ENCODE measurements at regions not wholly inside any gene's neighbourhood (a gene's known extent, or its start where the extent isn't known, plus 50 kb on each side); places are given as distances from the start of the nearest gene placed in this dataset.

GRCh38 chr21:43301409-43302061 lies 125.4 kb downstream of the SIK1 start:
- DNase-seq, result no peak

- no peak for DNase-seq
Measured at GRCh38 chr21:43300496-43301408, 126.2 kb downstream of the SIK1 start.

DNA sequence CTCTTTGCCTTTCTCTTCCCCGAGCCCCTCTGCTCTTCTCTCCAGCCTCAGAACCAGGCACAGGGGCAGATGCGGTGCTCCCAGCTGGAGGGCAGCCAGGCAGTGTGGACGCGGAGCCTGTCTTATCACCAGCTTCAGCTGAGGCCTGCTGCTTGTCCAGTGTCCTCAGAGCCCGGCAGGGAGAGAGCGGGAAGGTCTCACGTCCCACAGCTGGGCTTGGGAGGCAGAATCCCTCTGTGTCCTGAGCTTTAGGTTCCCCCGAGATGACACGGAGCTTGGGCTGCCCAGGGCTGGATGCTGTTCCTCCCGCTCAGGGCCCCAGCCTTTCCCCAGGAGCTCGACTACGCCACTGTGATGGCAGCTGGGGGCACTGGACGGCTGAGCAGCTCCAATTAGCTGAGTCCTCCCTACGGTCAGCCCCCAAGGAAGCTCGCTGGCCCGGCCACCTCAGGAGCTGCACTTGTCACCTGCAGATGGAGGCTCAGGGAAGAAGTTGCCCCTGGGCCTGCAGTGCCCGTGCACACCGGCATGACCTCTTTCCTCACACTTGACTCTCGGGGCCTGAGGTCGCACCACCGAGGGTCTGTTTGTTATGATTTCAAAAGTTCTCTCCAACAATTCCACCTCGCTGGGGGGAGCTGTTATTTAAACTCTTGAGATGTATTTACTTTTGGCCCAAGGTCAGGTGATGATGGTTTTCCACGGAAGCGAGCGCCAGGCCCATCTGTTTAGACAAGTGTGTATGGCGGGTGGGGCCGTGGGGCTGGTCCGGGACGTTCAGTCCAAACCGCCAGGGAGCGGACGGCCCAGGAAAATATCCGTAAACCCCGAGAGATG lies 127.3 kb downstream of the SIK1 start:
- DNase-seq, result no peak

- DNase-seq, result no peak
Measured at GRCh38 chr21:43298546-43299440, 128.1 kb downstream of the SIK1 start.

DNA sequence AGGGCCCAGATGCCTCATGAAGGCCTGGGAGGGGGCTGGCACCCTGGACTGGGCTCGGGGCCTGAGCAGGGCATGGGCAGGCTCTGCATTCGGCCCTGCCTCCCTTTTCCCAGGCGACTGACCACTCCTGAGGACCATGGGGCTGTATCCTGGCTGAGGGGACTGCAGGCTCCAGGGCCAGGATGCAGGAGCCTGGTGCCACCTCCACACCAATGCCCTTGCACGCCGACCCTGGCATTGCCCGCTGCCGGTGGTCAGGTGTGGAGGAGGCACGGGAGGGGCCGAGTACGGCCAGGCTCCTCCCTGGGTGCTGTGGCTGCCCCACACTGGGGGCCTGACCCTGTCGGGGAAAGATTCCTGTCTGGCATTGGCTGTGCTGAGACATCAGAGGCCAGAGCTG lies 128.9 kb downstream of the SIK1 start:
- no peak for DNase-seq

GRCh38 chr21:43297391-43297981 lies 128.7 kb downstream of the CRYAA start:
- DNase-seq, result no peak

- no peak for DNase-seq
Measured at GRCh38 chr21:43295066-43295958, 126.5 kb downstream of the CRYAA start.

DNA sequence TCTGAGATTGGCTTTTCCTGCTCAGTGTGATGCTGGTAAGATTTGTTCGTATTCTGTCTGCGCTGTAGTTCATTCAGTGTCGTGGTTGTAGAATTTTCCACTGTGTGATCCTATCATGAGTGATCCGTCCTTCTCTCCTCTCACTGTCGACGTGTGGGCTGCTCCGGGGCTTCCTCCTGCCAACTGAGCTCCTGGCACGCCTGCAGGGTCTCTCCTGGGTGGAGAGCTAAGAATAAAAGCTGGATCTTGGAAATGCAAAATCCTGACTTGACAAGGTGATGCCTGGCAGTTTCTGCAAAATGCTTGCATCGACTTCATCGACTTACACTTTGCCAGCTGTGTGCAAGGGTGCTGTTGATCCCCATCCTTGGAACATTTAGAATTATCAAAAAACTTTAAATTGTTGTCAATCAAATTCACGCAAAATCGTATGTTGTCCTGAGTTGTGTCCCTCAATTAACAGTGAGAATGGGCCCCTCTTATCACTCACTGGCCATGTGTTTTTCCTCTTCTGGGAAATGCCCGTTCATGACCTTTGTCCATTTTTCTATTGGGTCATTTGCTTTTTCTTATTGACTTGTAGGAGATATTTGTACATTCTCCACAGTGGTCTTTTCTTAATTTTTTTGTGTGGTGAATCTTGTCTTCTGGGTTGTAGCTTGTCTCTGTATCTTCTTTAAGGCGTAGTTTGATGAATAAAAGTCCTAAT lies 125.5 kb downstream of the CRYAA start:
- no peak for DNase-seq

GRCh38 chr21:43292866-43293142 lies 124.0 kb downstream of the CRYAA start:
- no peak for DNase-seq

DNA sequence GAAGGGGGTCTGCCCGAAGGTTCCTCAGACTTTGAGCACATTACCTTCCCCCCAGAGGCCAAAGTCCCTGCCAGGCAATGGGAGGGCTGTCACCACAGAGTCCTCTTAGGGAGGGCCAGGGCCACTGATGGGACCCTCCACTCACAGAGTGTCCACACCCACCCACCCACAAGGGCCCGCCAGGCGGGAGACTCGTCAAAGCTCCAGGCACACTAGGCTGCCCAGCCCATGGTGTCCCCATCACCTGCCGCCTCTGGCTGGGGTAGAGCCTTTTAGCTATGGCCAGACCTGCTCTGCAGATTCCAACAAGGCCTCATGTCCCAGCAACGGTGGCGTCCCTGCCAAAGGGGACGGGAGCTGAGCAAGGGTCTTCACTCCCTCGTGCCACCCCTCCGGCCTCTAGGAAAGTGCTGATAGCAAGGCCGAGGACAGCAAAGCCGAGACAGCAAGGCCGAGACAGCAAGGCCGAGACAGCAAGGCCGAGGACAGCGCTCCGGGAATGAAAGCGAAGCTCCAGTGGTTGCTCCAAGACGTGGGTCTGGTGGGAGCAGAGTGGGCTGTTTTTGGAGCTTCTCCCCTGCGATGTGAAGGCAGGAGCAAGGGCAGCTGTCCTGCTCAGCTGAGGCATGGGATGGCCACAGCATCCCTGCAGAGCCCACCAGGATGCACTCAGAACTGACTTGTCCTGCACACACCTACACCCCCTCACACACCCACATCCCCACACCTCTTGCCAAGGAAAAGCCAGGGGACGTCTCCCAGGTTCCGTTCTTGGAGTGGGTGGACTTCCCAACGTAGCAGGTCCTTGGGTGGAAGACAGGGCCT lies 123.4 kb downstream of the CRYAA start:
- no peak for DNase-seq

- DNase-seq, result no peak
Measured at GRCh38 chr21:43291347-43291950, 122.6 kb downstream of the CRYAA start.

- DNase-seq, result no peak
Measured at GRCh38 chr21:43290421-43291346, 121.9 kb downstream of the CRYAA start.

DNA sequence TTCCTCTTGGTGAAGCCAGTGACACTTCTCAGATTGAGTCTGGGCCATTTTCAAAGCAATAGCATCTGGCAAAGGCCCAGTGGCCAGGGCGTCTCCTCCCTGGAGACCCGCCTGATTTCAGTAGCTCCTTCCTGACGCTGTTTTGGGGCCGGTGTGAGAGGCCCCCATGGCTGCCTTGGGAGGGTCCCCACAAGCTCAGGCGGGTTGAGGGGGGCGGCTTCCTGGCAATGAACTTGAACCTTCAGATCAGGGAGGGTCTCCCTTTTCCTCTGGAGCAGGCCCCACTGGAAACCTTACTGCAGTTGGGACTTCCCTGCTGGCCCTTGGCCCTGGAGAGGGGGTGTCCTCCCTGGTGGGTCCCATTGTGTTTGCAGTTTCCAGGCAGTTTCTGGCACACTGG lies 121.2 kb downstream of the CRYAA start:
- DNase-seq, result no peak

- no peak for DNase-seq
Measured at GRCh38 chr21:43289442-43289841, 120.6 kb downstream of the CRYAA start.

DNA sequence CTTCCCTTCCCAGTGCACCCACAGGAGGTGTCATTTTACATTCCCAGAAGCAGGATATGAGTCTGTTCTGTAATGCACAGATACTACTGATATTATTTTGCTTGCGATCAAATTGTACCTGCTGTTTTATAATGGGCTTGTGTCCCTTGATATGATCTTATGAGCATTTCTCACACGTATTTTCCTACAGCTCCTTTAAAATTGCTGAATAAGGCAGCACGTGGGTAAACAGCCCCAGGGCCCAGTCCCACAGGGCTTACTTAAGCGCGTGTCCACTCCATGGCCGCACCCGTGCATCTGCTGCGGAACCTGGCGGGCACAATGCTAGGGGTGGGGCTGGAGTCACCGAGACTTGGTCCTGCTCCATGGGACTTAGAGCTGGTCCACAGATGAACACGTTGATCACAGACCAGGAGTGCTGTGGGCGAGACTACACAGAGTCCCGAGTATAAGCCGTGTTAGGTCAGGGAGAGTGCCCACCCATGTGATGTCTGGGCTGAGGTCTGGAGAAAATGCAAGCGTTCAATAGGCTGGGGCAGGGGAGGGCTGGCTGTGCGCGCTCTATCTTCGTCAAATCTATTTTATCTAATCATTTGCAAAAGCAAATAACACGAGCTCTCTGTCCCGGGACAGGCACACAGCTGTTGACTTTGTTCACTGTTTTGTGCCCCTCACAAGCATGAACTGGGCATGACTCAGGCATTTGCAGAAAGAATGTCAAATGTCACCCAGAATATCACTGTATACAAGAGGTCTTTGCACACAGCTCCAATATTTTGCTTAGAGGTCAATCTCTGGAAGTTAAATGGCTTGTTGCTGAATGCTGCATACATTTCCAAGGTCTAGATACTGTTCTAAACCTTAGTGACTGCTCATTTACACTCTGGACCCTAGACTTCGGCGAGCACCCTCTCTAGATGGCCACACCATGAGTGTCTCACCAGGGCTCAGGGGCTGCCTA lies 119.3 kb downstream of the CRYAA start:
- no peak for DNase-seq

DNA sequence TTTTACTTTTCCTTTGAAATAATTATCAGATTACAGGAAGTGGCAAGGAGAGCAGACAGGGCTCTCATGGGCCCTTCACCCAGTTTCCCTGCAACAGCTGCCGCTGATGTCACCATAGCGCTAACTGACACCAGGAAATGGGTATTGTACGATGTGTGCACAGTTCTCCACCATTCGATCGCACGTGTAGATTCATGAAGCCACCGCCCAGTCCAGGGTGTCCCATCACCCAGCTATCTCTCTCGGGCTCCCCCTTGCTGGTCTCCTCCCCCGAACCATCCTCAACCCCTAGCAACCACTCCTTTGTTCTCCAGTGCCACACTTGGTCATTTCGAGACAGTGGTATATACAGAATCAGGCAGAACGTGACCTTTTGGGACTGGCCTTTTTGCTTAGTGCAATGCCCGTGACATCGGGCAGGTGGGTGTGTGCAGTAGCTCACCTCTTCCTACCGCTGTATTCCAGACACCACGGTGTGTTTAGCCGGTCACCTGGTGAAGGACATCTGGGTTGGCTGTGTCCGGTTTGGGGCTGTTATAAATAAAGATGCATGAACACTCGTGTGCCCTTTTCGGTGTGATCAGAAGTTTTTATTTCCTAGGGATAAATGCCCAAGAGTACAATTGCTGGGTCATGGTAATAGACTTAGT lies 118.4 kb downstream of the CRYAA start:
- DNase-seq, result no peak

Data from activated gamma-delta T cell (primary cell).